ENCODE measurements at regions not wholly inside any gene's neighbourhood (a gene's known extent, or its start where the extent isn't known, plus 50 kb on each side); places are given as distances from the start of the nearest gene placed in this dataset.
"Not testable (repeated sequence)": the region's sequence is repeated elsewhere in the genome, so short reads cannot be mapped to it uniquely, and the experiment has no call there.

DNA sequence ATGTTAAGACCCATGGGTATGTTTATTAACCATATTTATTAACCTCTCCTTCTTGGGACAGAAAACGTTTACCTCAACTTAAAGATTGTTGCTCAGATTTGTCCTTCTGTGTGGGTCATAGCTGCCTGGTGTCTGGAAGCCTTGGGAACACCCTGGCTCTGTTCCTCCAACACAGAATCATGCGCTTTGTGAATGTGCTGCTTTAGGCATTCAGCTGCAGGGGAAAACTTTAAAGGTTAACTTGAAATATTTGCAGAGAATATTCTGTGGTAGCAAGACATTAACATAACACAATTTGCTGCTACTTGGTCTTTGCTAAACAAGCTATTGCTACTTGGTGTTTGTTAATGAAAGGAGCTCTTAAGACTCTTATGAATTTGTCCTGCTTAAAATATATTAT is 50.5 kb upstream of the THOC3 start:
- H3K4me3 ChIP-seq (ENCODE audit: low read depth in 2 of 2, low read length in 2 of 2); H3K9me3 ChIP-seq (ENCODE audit: control insufficient read depth, insufficient read depth, low read depth, low read length); in situ Hi-C loops (cut with HindIII; ENCODE audit: low pct_unique_long_range_greater_than_20kb, low sequenced_read_pairs); H3K36me3 ChIP-seq (ENCODE audit: control insufficient read depth, insufficient read depth, low read length); H3K4me1 ChIP-seq (ENCODE audit: control insufficient read depth, insufficient read depth, low read length); H3K27me3 ChIP-seq (ENCODE audit: control insufficient read depth, insufficient read depth, low read length); DNase-seq (ENCODE audit: low read depth, low spot score); ATAC-seq; intact Hi-C loops (cut with micrococcal nuclease; ENCODE audit: unreplicated experiment); H3K27ac ChIP-seq (ENCODE audit: low read length); CTCF ChIA-PET; BruUV-seq (replicated peaks); POLR2A ChIA-PET: not testable (repeated sequence)

DNA sequence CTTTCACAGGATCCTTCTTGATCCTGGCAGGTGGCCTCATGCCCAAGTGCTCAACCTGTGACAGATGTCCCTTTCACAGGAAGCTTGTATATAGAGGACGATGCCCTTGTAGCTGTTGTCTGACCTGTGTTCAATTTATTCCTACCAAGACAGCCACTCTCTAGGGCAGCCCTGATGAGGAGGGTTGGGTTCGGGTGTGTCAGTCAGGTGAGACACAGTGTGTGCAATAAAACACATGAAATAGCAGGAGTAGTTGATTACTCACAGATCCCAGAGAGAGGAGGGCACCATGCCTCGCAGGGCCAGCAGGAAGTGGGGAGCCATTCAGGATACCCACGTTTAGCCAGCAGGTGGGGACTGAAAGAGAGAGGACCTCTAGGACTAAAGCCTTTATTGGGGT is 52.7 kb upstream of the THOC3 start:
- H3K27ac ChIP-seq (ENCODE audit: low read length); H3K4me3 ChIP-seq (ENCODE audit: low read depth in 2 of 2, low read length in 2 of 2); CTCF ChIA-PET; DNase-seq (ENCODE audit: low read depth, low spot score); intact Hi-C loops (cut with micrococcal nuclease; ENCODE audit: unreplicated experiment); BruUV-seq (replicated peaks); H3K27me3 ChIP-seq (ENCODE audit: control insufficient read depth, insufficient read depth, low read length); H3K4me1 ChIP-seq (ENCODE audit: control insufficient read depth, insufficient read depth, low read length); H3K36me3 ChIP-seq (ENCODE audit: control insufficient read depth, insufficient read depth, low read length); H3K9me3 ChIP-seq (ENCODE audit: control insufficient read depth, insufficient read depth, low read depth, low read length); ATAC-seq; in situ Hi-C loops (cut with HindIII; ENCODE audit: low pct_unique_long_range_greater_than_20kb, low sequenced_read_pairs); POLR2A ChIA-PET: not testable (repeated sequence)

GRCh38 chr5:176023535-176023934 is 55.4 kb upstream of the THOC3 start:
- DNase-seq (ENCODE audit: low read depth, low spot score); BruUV-seq (replicated peaks); POLR2A ChIA-PET; H3K27me3 ChIP-seq (ENCODE audit: control insufficient read depth, insufficient read depth, low read length); CTCF ChIA-PET; H3K4me3 ChIP-seq (ENCODE audit: low read depth in 2 of 2, low read length in 2 of 2); intact Hi-C loops (cut with micrococcal nuclease; ENCODE audit: unreplicated experiment); H3K4me1 ChIP-seq (ENCODE audit: control insufficient read depth, insufficient read depth, low read length); H3K36me3 ChIP-seq (ENCODE audit: control insufficient read depth, insufficient read depth, low read length); ATAC-seq; H3K27ac ChIP-seq (ENCODE audit: low read length); in situ Hi-C loops (cut with HindIII; ENCODE audit: low pct_unique_long_range_greater_than_20kb, low sequenced_read_pairs); H3K9me3 ChIP-seq (ENCODE audit: control insufficient read depth, insufficient read depth, low read depth, low read length): not testable (repeated sequence)

GRCh38 chr5:176029445-176029844 is 61.3 kb upstream of the THOC3 start:
- CTCF ChIA-PET; DNase-seq (ENCODE audit: low read depth, low spot score); H3K9me3 ChIP-seq (ENCODE audit: control insufficient read depth, insufficient read depth, low read depth, low read length); intact Hi-C loops (cut with micrococcal nuclease; ENCODE audit: unreplicated experiment); H3K36me3 ChIP-seq (ENCODE audit: control insufficient read depth, insufficient read depth, low read length); BruUV-seq (replicated peaks); H3K4me1 ChIP-seq (ENCODE audit: control insufficient read depth, insufficient read depth, low read length); in situ Hi-C loops (cut with HindIII; ENCODE audit: low pct_unique_long_range_greater_than_20kb, low sequenced_read_pairs); H3K4me3 ChIP-seq (ENCODE audit: low read depth in 2 of 2, low read length in 2 of 2); H3K27ac ChIP-seq (ENCODE audit: low read length); H3K27me3 ChIP-seq (ENCODE audit: control insufficient read depth, insufficient read depth, low read length): not testable (repeated sequence)
- POLR2A ChIA-PET, result interaction anchor here (0.7 kb wide), 1 partner anchor 487 kb away, joined by 3 read pairs; no protein-coding TSS in a partner anchor
- ATAC-seq, result 0 out of 2 replicates have a peak, but pooled peaks have one; percentile 37

DNA sequence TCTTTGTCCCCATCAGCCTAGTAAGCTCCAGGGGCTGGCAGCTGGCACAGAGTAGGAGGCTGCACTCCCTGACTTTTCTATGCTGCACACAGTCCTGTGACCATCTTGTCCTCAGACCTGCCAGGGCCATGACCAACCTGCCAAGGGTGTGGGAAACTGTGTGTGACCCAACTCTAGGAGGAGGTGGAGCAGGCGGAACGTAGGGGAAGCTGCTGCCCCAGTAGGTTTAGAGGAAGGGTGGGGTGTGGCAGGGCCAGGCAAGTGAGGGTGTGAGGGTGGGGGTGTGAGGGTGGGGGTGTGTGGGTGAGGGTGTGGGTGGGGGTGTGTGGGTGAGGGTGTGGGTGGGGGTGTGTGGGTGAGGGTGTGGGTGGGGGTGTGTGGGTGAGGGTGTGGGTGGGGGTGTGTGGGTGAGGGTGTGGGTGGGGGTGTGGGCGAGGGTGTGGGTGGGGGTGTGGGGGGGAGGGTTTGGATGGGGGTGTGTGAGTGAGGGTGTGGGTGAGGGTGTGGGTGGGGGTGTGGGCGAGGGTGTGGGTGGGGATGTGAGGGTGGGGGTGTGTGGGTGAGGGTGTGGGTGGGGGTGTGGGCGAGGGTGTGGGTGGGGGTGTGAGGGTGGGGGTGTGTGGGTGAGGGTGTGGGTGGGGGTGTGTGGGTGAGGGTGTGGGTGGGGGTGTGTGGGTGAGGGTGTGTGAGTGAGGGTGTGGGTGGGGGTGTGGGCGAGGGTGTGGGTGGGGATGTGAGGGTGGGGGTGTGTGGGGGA is 62.4 kb upstream of the THOC3 start:
- H3K9me3 ChIP-seq (ENCODE audit: control insufficient read depth, insufficient read depth, low read depth, low read length); ATAC-seq; CTCF ChIA-PET; BruUV-seq (replicated peaks); DNase-seq (ENCODE audit: low read depth, low spot score); H3K4me3 ChIP-seq (ENCODE audit: low read depth in 2 of 2, low read length in 2 of 2); H3K27me3 ChIP-seq (ENCODE audit: control insufficient read depth, insufficient read depth, low read length); H3K4me1 ChIP-seq (ENCODE audit: control insufficient read depth, insufficient read depth, low read length); intact Hi-C loops (cut with micrococcal nuclease; ENCODE audit: unreplicated experiment); POLR2A ChIA-PET; H3K27ac ChIP-seq (ENCODE audit: low read length); in situ Hi-C loops (cut with HindIII; ENCODE audit: low pct_unique_long_range_greater_than_20kb, low sequenced_read_pairs); H3K36me3 ChIP-seq (ENCODE audit: control insufficient read depth, insufficient read depth, low read length): not testable (repeated sequence)

GRCh38 chr5:176031118-176031510 is 63.0 kb upstream of the THOC3 start:
- H3K9me3 ChIP-seq (ENCODE audit: control insufficient read depth, insufficient read depth, low read depth, low read length); ATAC-seq; in situ Hi-C loops (cut with HindIII; ENCODE audit: low pct_unique_long_range_greater_than_20kb, low sequenced_read_pairs); H3K36me3 ChIP-seq (ENCODE audit: control insufficient read depth, insufficient read depth, low read length); H3K4me1 ChIP-seq (ENCODE audit: control insufficient read depth, insufficient read depth, low read length); H3K4me3 ChIP-seq (ENCODE audit: low read depth in 2 of 2, low read length in 2 of 2); H3K27ac ChIP-seq (ENCODE audit: low read length); intact Hi-C loops (cut with micrococcal nuclease; ENCODE audit: unreplicated experiment); DNase-seq (ENCODE audit: low read depth, low spot score); BruUV-seq (replicated peaks); CTCF ChIA-PET; POLR2A ChIA-PET; H3K27me3 ChIP-seq (ENCODE audit: control insufficient read depth, insufficient read depth, low read length): not testable (repeated sequence)

DNA sequence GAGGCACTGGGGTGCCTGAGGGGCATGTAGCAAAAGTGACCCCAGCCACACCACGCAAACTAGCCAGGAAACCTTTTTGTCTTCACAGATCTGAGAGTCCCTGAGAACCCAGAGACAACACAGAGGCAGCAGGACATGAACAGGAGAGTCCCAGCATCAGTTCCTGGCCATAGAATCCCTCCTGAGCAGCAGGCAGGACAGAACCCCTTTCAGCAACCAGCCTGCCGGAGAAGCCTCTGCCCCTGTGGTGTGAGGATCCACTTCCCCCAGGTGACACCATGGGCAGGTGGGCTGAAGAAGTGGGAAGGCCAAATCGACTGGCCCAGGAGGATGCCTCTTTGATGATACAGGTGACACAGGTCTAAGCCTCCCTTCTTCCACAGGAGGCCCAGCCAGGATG is 65.1 kb upstream of the THOC3 start:
- H3K9me3 ChIP-seq (ENCODE audit: control insufficient read depth, insufficient read depth, low read depth, low read length); H3K27ac ChIP-seq (ENCODE audit: low read length); CTCF ChIA-PET; in situ Hi-C loops (cut with HindIII; ENCODE audit: low pct_unique_long_range_greater_than_20kb, low sequenced_read_pairs); H3K36me3 ChIP-seq (ENCODE audit: control insufficient read depth, insufficient read depth, low read length); DNase-seq (ENCODE audit: low read depth, low spot score); BruUV-seq (replicated peaks); H3K27me3 ChIP-seq (ENCODE audit: control insufficient read depth, insufficient read depth, low read length); ATAC-seq; H3K4me3 ChIP-seq (ENCODE audit: low read depth in 2 of 2, low read length in 2 of 2); POLR2A ChIA-PET; H3K4me1 ChIP-seq (ENCODE audit: control insufficient read depth, insufficient read depth, low read length); intact Hi-C loops (cut with micrococcal nuclease; ENCODE audit: unreplicated experiment): not testable (repeated sequence)

Data from Panc1 (cell line).